GM18511 (cell line): ENCODE measurements at regions not wholly inside any gene's neighbourhood (a gene's known extent, or its start where the extent isn't known, plus 50 kb on each side); places are given as distances from the start of the nearest gene placed in this dataset.
"Not testable (repeated sequence)": the region's sequence is repeated elsewhere in the genome, so short reads cannot be mapped to it uniquely, and the experiment has no call there.

Experiments
- ATAC-seq: cut with Tn5 transposase; IDR thresholded peaks from one replicate; pipeline ENCODE4 v1.9.1; 2021; ENCODE audit warnings: mild to moderate bottlenecking, moderate library complexity; ENCODE audit not compliant: unreplicated experiment

DNA sequence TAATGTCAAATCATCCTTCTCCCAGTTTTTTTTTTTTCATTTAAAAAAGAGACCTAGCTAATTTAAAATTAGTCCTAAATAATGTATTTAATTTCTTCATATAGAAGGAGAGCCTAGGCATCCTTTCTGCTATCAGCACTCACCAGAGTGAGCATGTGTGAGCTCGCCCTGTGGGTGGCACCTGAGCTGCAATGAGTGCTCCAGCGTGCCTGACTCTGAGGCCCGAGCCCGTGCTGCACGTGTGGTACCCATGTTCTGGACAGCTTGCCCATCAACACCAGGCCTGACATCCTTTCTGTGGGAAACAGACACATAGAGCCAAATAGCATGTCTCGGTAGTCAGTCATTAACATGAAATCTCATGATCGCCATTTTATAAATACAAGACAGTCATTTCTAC is 381.4 kb downstream of the DTWD2 start:
- no peak for ATAC-seq

DNA sequence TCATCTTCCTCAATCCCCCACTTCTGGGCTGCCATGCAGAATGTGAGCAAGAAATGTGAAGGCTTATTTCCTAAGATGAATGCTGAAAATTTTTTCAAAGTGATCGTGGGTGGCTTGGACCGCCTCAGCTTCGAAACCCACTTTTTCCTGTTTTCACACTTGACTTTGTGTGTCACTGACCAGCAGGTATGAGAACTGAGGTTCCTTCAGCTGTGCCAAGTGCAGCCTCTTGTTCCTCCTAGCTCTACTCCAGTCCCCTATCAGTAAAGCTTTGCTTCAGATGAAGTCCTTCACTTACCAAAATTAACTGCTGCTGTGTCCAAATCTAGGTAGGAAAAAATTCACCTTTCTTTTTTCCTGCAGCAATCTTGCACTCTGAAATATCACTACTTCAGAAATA is 382.6 kb downstream of the DTWD2 start:
- ATAC-seq = no peak

DNA sequence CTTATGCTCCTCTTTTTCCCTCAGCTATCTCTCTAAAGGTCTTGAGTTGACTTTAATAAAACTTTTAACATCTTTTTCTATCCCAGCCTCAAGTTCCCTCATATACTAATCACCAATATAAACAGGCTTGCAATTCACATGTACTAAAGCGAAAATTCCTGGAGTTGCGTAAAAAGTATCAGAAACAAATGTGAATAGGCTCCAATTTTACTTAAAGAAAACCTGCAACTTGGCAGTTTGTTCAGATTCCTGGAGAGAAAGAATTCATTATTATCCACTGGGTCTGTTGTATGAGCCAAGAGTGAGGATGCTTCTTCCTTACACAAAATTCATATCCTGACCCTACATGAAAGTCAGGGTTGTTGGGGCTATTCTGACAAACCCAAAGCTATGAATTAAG is 384.2 kb downstream of the DTWD2 start:
- ATAC-seq = no peak

DNA sequence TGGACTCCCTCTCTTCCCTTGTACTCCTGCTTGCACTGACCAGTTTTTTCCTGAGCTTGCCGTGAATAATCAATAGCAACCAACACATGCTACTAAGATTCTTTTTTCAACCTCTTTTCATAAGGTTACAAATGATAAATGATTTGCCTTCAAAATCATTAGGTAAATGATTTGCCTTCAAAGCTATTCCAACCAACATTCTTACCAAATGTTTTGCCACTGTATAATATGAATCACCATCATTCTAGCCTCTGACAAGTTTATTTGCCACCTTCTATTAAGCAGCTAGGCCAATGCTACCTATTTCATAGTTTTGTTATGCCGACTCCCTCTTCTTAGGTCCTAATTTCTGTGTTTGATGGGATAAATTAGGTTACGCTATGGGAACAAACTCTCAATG is 385.1 kb downstream of the DTWD2 start:
- no peak for ATAC-seq

DNA sequence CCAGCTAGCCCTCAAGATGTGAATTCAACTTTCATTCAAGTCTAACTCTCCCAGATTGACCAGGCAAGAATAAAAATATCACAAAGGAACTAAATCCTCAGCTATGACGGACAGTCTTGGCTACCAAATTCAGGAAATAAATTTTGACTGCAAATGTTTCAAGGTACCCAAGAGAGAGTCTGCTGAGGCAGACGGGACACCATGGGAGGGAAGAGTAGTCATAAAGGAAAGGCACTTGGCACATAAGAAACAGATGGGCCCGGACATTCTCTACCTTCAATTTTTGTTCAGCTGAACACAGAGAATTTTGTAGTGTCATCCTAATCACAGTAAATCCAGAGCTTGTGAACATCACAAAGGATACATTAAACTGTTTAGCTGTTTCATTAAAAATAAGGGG is 390.0 kb downstream of the DTWD2 start:
- ATAC-seq = no peak

DNA sequence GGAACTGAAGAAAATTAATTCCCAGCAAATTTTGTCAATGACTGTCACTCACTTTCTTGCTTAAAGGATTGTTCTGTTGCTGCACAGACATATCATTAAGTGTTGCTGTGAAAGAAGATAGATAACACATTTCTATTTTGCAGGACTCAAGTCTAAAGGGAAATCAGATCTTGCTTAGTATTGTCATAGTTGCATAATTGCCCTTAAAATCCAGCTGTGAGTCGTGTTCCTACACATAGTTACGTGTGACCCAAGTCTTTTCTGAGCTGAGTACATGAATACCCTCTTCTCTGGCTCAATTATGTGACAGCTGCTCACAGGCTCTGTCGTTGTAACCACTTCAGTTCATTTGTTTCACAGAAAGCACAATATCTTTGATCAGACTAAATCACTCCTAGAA is 390.8 kb downstream of the DTWD2 start:
- no peak for ATAC-seq

DNA sequence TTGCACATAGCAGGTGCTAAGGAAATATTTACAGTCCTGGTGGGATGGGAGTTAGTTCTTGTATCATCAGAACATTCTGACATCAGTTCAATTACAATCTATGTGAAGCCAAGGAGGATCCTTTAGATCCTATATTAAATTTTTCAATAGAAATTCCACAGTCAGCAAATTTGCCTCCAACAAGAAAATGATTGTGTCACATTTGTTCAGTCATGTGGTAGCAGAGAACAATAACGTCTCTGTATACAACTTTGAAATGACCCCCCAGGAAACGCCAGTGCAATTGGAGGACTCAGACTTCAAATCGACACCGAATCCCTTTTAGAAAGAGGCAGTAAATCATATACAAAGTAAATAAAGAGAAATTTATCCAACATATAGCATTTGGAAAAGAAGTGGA is 392.1 kb downstream of the DTWD2 start:
- no peak for ATAC-seq

DNA sequence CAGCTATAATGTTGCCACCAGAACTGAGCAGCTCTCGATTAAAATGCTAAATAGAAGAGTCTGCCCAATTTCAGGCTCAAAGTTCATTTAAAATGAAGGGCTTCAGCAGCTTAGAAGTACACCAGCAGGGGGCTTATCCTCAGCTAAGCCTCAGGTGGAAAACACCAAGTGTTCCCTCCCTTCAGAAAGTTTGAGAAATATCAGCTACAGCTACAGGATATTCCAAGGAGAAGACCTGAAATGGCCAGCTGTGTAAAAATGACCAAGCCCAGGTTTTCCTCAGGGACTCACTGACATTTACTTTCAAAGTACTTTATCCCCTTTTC is 395.4 kb downstream of the DTWD2 start:
- ATAC-seq = no peak

DNA sequence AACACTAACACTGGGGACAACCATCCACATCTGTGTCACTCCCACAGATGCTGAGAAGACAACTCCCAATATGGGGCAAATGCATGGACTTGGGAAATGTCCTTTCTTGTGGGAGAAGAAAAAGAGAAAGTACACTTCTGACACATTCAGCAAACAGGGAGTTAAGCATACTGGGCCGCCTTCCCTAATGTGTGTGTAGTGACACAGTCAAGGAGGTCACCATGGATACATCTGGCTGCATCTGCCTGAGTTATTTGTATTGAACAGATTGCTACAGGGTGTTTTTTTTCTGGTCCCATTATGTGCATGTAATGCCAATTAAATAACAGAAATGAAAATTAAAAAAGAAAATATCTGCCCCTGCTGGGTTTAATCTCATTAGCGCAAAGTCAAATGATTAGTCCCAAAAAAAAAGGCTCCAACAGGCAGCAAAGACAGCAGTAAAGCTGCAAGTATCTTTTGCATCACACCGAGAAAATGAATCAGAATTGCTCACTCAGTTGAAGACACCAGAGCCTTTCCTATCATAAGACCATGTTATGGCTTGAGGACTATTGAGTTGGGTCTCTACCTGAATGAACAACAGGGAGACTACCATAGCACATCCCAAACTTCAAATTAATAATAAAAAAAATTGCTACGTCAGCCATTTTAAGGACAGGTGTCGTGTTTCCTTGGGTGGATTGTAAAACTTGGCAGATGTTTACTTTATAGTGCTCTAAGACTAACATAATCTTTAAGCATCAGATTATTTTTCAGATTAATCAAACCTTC is 395.9 kb downstream of the DTWD2 start:
- no peak for ATAC-seq

DNA sequence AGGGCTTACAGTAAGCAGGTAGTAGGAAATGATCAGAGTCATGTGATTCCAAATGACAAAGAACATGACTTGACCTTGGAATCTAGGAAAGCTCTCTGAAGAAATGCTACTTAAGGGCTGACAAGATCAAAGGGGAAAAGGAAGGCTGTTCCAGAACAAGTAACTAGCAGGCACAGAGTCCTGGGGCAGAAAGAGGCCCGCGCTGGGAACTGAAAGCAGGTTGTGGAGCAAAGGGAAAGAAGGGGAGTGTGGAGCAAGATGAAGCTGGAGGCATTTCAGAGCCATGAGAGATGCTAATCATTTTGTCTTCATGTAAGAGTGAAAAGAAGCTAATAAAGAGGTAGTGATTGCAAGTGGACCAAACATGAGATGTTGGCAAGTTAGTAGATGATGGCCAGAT is 397.5 kb downstream of the DTWD2 start:
- ATAC-seq = no peak

DNA sequence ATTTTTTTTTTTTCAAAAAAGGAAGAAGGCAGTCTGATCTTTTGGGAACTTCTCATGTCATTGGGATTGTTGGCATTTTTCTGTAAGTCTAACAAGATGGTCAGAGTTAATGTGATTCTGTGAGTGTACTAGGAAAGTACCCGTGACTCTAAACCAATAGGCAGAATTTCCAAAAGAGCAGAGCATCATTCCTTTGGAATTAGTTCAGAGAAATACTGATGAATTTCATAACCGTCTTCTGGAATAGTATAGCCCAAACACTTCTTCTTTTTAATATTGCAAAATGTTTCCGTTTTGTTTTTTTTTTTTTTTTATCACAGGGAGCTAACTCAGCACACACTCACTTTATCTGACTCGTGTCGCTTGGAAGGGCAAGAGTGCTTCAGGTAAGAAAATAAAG is 407.4 kb downstream of the DTWD2 start:
- ATAC-seq = no peak

DNA sequence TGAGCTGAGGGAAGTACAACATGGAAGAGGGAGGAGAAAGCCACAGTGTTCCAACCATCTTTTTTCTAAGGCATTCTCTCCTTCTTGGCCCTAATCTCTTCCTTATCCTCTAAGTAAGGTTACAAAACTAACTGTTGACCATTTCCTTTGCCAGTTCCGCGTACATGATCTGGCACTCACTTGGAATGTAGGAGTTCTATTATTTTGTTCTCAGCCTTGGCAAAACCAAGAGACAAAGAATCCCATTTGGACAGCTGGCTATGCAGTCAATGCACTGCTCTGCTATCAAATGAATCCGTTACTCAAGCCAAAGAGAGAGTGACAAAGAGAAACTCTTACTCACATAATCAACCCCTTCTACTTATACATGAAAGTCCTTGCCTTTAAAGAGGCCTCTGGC is 410.3 kb downstream of the DTWD2 start:
- ATAC-seq = no peak

DNA sequence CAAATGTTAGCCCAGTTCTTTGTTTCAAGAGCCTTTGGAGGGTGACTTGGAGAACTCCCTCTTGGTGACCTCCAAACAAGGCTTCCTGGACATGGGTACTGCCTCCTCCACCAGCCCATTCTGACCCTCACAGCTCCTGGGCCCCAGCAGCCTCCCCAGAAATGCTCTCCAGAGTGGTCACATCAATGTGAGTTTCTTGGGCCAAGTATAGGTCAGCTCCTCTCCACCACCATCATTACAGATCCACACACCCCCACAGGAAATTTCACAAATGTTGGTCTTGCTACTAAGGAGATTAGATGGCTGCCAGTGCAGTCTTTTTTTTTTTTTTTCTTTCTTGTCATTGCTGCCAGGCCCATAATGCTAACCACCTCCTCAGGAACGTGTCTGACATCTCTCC is 410.7 kb downstream of the DTWD2 start:
- no peak for ATAC-seq

DNA sequence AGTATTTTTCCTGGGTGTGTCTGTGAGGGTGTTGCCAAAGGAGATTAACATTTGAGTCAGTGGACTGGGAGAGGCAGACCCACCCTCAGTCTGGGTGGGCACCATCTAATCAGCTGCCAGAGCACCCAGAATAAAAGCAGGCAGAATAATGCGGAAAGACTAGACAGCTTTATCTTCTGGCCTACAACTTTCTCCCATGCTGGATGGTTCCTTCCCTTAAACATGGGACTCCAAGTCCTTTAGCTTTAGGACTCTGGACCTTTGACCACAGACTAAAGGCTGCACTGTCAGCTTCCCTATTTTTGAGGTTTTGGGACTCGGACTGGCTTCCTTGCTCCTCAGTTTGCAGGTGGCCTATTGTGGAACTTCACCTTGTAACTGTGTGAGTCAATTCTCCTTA is 418.1 kb downstream of the DTWD2 start:
- ATAC-seq = not testable (repeated sequence)

DNA sequence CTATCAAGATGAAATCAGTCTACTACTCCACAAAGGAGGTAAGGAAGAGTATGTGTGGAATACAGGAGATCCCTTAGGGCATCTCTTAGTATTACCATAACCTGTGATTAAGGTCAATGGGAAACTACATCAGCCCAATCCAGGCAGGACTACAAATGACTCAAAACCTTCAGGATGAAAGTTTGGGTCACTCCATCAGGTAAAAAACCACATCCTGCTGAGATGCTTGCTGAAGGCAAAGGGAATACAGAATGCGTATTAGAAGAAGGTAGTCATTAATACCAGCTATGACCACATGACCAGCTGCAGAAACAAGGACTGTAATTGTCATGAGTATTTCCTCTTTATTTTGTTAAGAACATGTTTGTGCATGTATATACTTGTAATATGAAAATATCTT is 418.8 kb downstream of the DTWD2 start:
- ATAC-seq = not testable (repeated sequence)

DNA sequence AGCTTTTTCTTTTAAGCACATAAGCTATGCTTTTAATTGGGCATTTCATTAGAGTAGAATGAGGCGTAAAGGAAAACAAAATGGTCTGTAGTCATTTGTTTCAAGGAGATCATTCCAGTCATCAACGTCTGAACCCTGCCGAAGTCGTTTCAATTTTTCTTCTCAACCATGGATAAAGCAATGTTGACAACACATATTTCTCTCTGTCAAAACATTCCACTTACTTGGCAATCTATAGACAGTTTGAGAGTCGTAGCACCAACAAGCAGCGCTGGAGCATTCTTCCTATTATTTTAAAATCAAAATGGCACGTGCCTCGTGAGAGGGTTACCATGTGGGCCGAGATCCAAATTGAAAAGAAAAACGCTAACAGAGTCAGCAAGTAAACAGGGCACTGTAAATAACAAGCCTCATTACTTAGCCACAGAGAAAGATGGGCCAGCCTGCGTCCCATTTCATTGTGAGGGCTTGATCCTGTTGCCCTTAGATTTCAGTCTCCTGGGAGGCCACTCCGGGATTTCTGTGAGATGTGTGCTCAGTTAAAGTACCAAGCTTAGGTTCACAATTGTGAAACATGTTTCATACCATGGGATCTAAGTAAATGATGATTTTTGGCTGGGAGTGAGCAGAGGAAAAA is 422.9 kb downstream of the DTWD2 start:
- ATAC-seq = no peak

DNA sequence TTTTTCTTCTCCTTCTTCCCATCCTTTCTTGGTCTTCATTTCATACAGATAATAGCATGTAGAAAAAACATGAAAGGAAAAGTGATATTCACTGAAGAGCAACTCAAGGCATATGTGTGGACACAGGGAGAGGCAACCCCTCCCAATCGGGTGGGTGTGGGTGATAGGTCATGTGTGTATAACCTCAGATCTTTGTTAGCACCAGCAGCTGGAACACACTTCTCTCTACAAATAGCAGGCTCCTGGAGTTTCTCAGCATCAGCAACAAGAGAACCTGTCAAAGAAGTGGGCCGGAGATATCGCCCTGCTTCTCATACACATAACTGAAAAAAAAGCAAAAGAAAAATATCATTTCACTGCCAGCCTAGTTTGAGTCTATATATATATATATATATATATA is 426.4 kb downstream of the DTWD2 start:
- ATAC-seq = no peak

DNA sequence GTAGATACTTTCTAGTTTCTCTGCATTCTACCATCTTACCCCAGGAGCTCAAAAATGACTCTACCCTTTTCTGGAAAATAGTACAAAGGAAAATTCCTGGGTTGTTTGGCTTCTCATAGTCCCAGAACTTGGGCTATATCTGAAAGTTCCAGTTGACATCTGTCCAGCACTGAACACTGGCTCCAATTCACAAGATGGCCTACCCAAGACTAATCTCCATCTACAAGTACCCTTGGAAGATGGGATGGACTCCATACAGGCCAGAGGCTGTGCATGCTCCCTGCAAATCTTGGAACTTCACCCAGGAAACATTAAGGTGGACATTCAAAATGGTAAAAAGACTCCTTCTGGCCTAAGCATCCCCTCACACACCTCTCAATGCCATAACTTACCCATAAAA is 427.1 kb downstream of the DTWD2 start:
- ATAC-seq = no peak

DNA sequence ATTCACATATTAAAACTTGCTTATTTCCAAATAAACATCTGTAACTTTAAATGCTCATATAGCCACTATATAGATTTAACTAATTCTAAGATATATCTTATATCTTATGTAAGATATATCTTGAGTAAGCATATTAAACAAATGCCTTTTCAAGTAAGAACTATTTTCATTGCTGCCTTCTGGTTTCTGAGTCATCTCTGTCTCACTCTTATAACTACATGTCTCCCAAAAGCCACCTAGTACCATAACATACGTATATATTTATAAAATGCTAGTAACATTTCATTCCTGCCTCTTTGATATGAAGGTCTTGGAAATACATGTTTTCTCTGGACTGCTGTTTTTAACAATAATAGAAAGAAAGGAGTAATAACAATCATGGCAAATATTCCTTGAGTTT is 429.5 kb downstream of the DTWD2 start:
- ATAC-seq = no peak

DNA sequence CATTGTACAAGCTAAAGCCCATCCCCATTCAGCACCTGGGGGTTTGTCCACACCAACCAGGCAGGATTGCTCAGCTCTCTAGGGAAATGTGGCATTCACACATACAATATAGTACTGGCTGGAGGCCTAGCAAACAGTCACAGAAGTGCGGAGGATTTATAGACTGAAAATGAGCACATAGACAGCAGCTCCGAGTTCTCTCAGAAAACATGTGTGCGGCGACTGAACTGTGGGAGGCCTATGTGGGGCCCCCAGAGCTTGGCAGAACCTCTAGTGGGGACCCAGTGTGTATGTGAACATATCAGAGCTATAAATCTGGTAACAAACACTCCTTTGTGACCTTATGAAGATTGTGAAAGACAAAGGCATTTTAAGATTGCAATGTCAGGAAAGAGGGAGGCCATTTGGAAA is 431.1 kb downstream of the DTWD2 start:
- no peak for ATAC-seq

DNA sequence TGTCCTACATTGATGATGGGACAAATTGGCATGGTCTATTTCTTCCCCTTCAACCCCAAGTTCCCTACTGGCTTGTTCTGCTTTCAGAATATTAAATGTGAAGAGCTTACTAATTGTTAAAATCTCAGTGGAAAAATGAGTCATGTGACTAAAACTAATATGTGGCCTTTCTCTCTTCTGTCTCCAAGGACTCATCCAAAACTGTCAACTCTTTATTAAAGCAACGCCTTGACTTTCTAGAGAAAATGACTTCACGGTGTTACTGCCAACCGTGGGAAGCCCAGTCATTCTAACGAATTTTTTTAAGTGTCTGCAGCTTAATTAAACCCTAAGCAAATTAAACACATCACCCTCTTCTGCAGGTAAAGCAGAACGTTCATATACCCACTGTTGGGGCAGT is 431.6 kb downstream of the DTWD2 start:
- no peak for ATAC-seq

DNA sequence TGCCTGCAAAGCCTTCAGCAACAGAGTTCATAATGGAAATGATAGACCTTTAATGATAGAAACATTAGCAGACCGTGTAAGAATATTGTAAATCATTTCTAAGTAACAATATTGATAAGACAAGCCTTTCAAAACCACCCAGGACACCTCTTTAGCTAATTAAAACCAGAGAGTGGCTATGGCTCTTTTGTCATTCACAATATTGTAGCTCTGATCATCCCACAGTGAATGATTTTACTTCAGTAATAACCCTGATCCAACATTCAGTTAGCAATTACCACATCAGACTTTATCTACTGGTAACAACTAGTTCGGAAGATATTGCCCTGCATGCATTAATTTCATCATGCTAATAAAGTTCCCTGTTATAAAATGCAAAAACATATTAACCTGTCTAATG is 432.6 kb downstream of the DTWD2 start:
- ATAC-seq = no peak

DNA sequence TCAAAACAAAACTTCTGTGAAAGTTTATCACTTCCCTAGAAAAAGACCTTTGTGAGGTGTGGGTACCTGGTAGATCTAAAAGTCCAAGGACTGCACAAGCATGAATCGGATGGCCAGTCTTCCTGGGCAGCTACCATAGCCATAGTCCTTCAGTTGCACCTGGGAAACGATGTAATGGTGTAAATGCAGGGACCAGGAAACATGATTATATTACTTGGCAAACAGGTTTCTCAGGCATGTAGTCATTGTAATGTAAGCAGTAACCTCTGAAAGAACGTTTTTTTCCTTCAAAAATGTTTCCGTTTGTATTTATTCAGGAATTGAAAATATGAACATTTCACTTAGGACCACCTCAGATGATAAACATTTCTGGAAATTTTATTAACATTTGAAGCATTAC is 433.4 kb downstream of the DTWD2 start:
- ATAC-seq = no peak
